Caco-2 (cell line): ENCODE measurements at regions not wholly inside any gene's neighbourhood (a gene's known extent, or its start where the extent isn't known, plus 50 kb on each side); places are given as distances from the start of the nearest gene placed in this dataset.

Experiments
- BruUV-seq: library from RNA; stranded (reverse); fragments of 400-500 nt; replicated peaks from 2 replicates; lab custom pipeline; 2021; lab: Mats Ljungman, UMichigan
- CTCF ChIA-PET: fragments of 300-600 bp; sonication (Branson Sonifier 250); formaldehyde crosslinking; loops from one replicate; lab custom pipeline; 2022; ENCODE audit warnings: antibody characterized with exemption; lab: Charles Lee
- POLR2A ChIA-PET: fragments of 300-600 bp; sonication (Branson Sonifier 250); formaldehyde crosslinking; loops from one replicate; lab custom pipeline; 2022; ENCODE audit warnings: antibody characterized with exemption; lab: Charles Lee
- DNase-seq, 2 experiments: peaks; one replicate each; pipeline versions ENCODE4 v3.0.0 to v3.0.0-alpha.2; 2020 to 2022
- H3K27me3 ChIP-seq: replicated peaks from 2 replicates; pipeline ENCODE4 v1.6.0; 2011; ENCODE audit warnings: low read length; ENCODE audit not compliant: control insufficient read depth, insufficient read depth
- H3K36me3 ChIP-seq: 2 replicates; pipeline ENCODE4 v1.5.1; 2011; ENCODE audit warnings: low read length; ENCODE audit not compliant: control insufficient read depth, insufficient read depth
- H3K4me1 ChIP-seq: fragments of 250-450 bp; sonication (Bioruptor Pico); 2 replicates; pipeline ENCODE4 v1.5.1; 2020; ENCODE audit warnings: mild to moderate bottlenecking
- H3K4me3 ChIP-seq: 2 replicates; pipeline ENCODE4 v1.5.1; 2011; ENCODE audit warnings: low read depth, mild to moderate bottlenecking, control low read depth, low read length
- H3K9me3 ChIP-seq: fragments of 250-450 bp; sonication (Bioruptor Pico); 2 replicates; pipeline ENCODE4 v1.5.1; 2020; ENCODE audit warnings: mild to moderate bottlenecking, moderate library complexity
- H3K27ac Mint-ChIP-seq: one replicate; pipeline ENCODE4 v1.8.0; 2022; ENCODE audit warnings: mixed read lengths; ENCODE audit not compliant: unreplicated experiment
- H3K27me3 Mint-ChIP-seq: one replicate; pipeline ENCODE4 v1.8.0; 2022; ENCODE audit warnings: mixed read lengths; ENCODE audit not compliant: insufficient read depth, unreplicated experiment
- H3K36me3 Mint-ChIP-seq: one replicate; pipeline ENCODE4 v1.8.0; 2022; ENCODE audit warnings: mild to moderate bottlenecking, mixed read lengths; ENCODE audit not compliant: insufficient read depth, unreplicated experiment
- H3K4me1 Mint-ChIP-seq: one replicate; pipeline ENCODE4 v1.8.0; 2022; ENCODE audit warnings: low read depth, mixed read lengths; ENCODE audit not compliant: unreplicated experiment
- H3K4me3 Mint-ChIP-seq: one replicate; pipeline ENCODE4 v1.8.0; 2022; ENCODE audit warnings: mild to moderate bottlenecking, moderate library complexity, mixed read lengths; ENCODE audit not compliant: unreplicated experiment
- H3K9me3 Mint-ChIP-seq: one replicate; pipeline ENCODE4 v1.8.0; 2022; ENCODE audit warnings: mixed read lengths; ENCODE audit not compliant: unreplicated experiment
- intact Hi-C: fragments of 100-400 bp; cut with micrococcal nuclease; formaldehyde crosslinking; loops from one replicate; pipeline ENCODE4 v1.10.0; 2022; ENCODE audit not compliant: unreplicated experiment
- TF ChIP-seq, protein P1 (sequence below), 2 experiments: fragments of 200-600 bp in 1 of 2; IDR thresholded peaks; 1 replicate in 1 of 2; 2 replicates in 1 of 2; pipeline versions ENCODE4 v1.5.1 to v1.8.0; 2011 to 2022; ENCODE audit warnings: antibody characterized with exemption in 1 of 2, control low read depth in 1 of 2, inconsistent platforms in 1 of 2, low read depth in 1 of 2, low read length in 1 of 2, mild to moderate bottlenecking in 1 of 2, moderate library complexity in 1 of 2; ENCODE audit not compliant: insufficient read depth in 1 of 2, severe bottlenecking in 1 of 2, unreplicated experiment in 1 of 2

DNA sequence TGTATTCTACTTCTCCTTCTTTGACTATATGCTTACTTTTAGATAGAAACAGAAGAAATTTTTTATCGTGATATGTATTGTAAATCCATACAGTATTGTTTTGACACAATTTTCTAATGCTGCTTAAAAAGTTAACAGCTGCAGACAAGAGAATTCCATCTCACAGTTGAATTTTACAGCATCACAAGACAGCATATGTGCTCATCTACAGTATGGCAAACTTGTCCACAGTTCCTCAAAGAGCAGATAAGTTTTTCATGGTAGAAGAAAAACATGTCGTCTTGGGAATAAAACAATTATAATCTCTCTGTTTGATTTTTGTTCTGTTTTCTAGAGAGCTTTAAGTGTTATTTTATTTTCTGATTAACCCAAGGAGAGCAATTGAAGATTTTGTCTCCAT, 438.5 kb upstream of the NUDT12 start:
- Histone ChIP-seq H3K27me3 (no peaks in the 10 kb centered on the region), H3K36me3 (no peaks in the 10 kb centered on the region), H3K4me1 (no peaks in the 10 kb centered on the region), H3K9me3 (no peaks in the 10 kb centered on the region), H3K4me3 (no peak overlapping the region)
- Mint-ChIP-seq H3K27me3 (no peaks in the 10 kb centered on the region), H3K4me1 (no peaks in the 10 kb centered on the region), H3K9me3 (no peaks in the 10 kb centered on the region), H3K36me3 (no peaks in the 10 kb centered on the region), H3K4me3 (no peak overlapping the region), H3K27ac (no peak overlapping the region)
- TF ChIP-seq, protein P1, sequence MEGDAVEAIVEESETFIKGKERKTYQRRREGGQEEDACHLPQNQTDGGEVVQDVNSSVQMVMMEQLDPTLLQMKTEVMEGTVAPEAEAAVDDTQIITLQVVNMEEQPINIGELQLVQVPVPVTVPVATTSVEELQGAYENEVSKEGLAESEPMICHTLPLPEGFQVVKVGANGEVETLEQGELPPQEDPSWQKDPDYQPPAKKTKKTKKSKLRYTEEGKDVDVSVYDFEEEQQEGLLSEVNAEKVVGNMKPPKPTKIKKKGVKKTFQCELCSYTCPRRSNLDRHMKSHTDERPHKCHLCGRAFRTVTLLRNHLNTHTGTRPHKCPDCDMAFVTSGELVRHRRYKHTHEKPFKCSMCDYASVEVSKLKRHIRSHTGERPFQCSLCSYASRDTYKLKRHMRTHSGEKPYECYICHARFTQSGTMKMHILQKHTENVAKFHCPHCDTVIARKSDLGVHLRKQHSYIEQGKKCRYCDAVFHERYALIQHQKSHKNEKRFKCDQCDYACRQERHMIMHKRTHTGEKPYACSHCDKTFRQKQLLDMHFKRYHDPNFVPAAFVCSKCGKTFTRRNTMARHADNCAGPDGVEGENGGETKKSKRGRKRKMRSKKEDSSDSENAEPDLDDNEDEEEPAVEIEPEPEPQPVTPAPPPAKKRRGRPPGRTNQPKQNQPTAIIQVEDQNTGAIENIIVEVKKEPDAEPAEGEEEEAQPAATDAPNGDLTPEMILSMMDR (IDR thresholded peaks at IDR 0.05; ENCODE audit: insufficient read depth in 1 of 2, low read depth in 1 of 2, low read length in 1 of 2, severe bottlenecking in 1 of 2, unreplicated experiment in 1 of 2), result no peak
- intact Hi-C loops, result no loop called here
- POLR2A ChIA-PET, result no interaction called here
- CTCF ChIA-PET, result no interaction called here
- no peak for DNase-seq
- no TSS peak for BruUV-seq

DNA sequence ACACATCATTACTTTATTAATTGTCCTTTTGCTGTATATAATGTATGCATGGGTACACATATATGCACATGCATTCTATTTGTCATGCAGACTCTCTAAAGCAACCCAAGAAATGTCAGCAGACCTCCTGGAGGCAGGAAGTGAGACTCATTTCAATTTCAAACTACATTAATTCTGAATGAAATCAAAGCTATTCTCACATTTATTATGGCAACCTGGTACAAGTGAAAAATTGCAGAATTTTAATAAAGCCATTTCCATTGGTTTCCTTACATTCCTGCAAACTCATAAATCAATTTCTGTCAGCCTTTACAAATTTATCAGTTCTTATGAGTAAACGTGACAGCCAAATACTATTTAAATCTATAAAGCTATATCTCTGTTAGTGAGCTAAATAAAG, 430.4 kb upstream of the NUDT12 start:
- Histone ChIP-seq H3K4me3 (no peak overlapping the region), H3K27me3 (no peaks in the 10 kb centered on the region), H3K36me3 (no peaks in the 10 kb centered on the region), H3K9me3 (no peaks in the 10 kb centered on the region), H3K4me1 (no peaks in the 10 kb centered on the region)
- BruUV-seq, result no TSS peak
- H3K27ac Mint-ChIP-seq, result no peak overlapping the region
- no peaks in the 10 kb centered on the region for H3K9me3 Mint-ChIP-seq
- intact Hi-C loops, result no loop called here
- no peak overlapping the region for H3K4me3 Mint-ChIP-seq
- CTCF ChIA-PET, result no interaction called here
- H3K27me3 Mint-ChIP-seq, result no peaks in the 10 kb centered on the region
- DNase-seq, result no peak
- H3K4me1 Mint-ChIP-seq, result no peaks in the 10 kb centered on the region
- TF ChIP-seq, protein P1 (IDR thresholded peaks at IDR 0.05; ENCODE audit: insufficient read depth in 1 of 2, low read depth in 1 of 2, low read length in 1 of 2, severe bottlenecking in 1 of 2, unreplicated experiment in 1 of 2), result no peak
- no peaks in the 10 kb centered on the region for H3K36me3 Mint-ChIP-seq
- POLR2A ChIA-PET, result no interaction called here

DNA sequence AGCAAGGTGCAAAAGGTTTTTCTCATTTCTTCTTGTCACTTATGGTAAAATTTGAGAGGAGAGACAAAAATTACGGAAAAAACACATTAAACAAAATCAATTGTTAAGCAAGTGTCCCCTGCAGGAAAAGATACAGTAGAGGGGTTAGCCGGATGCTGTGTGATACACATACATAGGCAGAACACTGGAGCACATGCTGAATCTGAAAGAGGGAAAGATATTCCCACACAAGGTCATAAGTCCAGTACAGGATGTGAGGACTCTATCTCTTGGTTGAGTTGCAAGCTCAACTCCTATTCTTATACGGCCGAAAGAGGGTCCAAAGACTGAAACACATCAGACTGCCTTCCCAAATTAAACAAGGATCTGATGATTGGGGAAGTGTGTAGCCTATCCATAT, 427.5 kb upstream of the NUDT12 start:
- H3K4me3 Mint-ChIP-seq, result no peak overlapping the region
- no peaks in the 10 kb centered on the region for H3K4me1 Mint-ChIP-seq
- TF ChIP-seq, protein P1 (IDR thresholded peaks at IDR 0.05; ENCODE audit: insufficient read depth in 1 of 2, low read depth in 1 of 2, low read length in 1 of 2, severe bottlenecking in 1 of 2, unreplicated experiment in 1 of 2), result no peak
- intact Hi-C loops, result no loop called here
- no peaks in the 10 kb centered on the region for H3K9me3 Mint-ChIP-seq
- Histone ChIP-seq H3K9me3 (no peaks in the 10 kb centered on the region), H3K27me3 (no peaks in the 10 kb centered on the region), H3K4me3 (no peak overlapping the region), H3K4me1 (no peaks in the 10 kb centered on the region), H3K36me3 (no peaks in the 10 kb centered on the region)
- ChIA-PET POLR2A (no interaction called here), CTCF (no interaction called here)
- no TSS peak for BruUV-seq
- H3K27me3 Mint-ChIP-seq, result no peaks in the 10 kb centered on the region
- H3K27ac Mint-ChIP-seq, result no peak overlapping the region
- no peaks in the 10 kb centered on the region for H3K36me3 Mint-ChIP-seq
- no peak for DNase-seq
